ENCODE measurements at regions not wholly inside any gene's neighbourhood (a gene's known extent, or its start where the extent isn't known, plus 50 kb on each side); places are given as distances from the start of the nearest gene placed in this dataset.

- TF ChIP-seq, protein P1, sequence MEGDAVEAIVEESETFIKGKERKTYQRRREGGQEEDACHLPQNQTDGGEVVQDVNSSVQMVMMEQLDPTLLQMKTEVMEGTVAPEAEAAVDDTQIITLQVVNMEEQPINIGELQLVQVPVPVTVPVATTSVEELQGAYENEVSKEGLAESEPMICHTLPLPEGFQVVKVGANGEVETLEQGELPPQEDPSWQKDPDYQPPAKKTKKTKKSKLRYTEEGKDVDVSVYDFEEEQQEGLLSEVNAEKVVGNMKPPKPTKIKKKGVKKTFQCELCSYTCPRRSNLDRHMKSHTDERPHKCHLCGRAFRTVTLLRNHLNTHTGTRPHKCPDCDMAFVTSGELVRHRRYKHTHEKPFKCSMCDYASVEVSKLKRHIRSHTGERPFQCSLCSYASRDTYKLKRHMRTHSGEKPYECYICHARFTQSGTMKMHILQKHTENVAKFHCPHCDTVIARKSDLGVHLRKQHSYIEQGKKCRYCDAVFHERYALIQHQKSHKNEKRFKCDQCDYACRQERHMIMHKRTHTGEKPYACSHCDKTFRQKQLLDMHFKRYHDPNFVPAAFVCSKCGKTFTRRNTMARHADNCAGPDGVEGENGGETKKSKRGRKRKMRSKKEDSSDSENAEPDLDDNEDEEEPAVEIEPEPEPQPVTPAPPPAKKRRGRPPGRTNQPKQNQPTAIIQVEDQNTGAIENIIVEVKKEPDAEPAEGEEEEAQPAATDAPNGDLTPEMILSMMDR (IDR thresholded peaks at IDR 0.05; ENCODE audit: borderline replicate concordance, extremely low read depth, low read length, poor library complexity, severe bottlenecking) = no peak
- TF ChIP-seq EZH2 (IDR thresholded peaks at IDR 0.05; ENCODE audit: borderline replicate concordance, low read depth, low read length, severe bottlenecking) = no peak
These were observed 151.4 kb upstream of the ITGB1 start for GRCh38 chr10:33109384-33109783.
